Keratinocyte (primary cell): ENCODE measurements at regions not wholly inside any gene's neighbourhood (a gene's known extent, or its start where the extent isn't known, plus 50 kb on each side); places are given as distances from the start of the nearest gene placed in this dataset.

Experiments used
- DNase-seq: peaks from one replicate; pipeline ENCODE4 v3.0.0-alpha.2; 2011; ENCODE audit warnings: low read depth, missing footprints, low spot score
- FAIRE-seq: peaks from 2 replicates; lab custom pipeline; 2011; peaks lifted over from hg19 to GRCh38; lab: Jason Lieb, UNC
- H2AFZ ChIP-seq: 2 replicates; pipeline ENCODE4 v1.6.0; 2012; ENCODE audit warnings: low read length, control low read depth, inconsistent platforms; ENCODE audit not compliant: control insufficient read depth
- H3K27ac ChIP-seq: 2 replicates; pipeline ENCODE4 v1.5.1; 2011; ENCODE audit warnings: low read length; ENCODE audit not compliant: control insufficient read depth, insufficient read depth
- H3K27me3 ChIP-seq: 3 replicates; pipeline ENCODE4 v1.6.0; 2011; ENCODE audit warnings: low read length; ENCODE audit not compliant: control insufficient read depth, insufficient read depth; ENCODE audit errors: extremely low read depth
- H3K36me3 ChIP-seq, 2 experiments: 2 replicates in 1 of 2; 3 replicates in 1 of 2; pipeline ENCODE4 v1.5.1; 2011; ENCODE audit warnings: low read length in 2 of 2, mild to moderate bottlenecking in 1 of 2; ENCODE audit not compliant: control insufficient read depth in 2 of 2, insufficient read depth in 2 of 2; ENCODE audit errors: extremely low read depth in 1 of 2
- H3K4me1 ChIP-seq: 3 replicates; pipeline ENCODE4 v1.5.1; 2011; ENCODE audit warnings: low read length; ENCODE audit not compliant: control insufficient read depth, insufficient read depth; ENCODE audit errors: extremely low read depth
- H3K4me2 ChIP-seq: 3 replicates; pipeline ENCODE4 v1.6.0; 2011; ENCODE audit warnings: low read depth, low read length; ENCODE audit not compliant: control insufficient read depth, insufficient read depth; ENCODE audit errors: extremely low read depth
- H3K4me3 ChIP-seq, 3 experiments: fragments of 200-600 bp in 1 of 3; sonication (generic) in 1 of 3; 2 replicates in 2 of 3; 3 replicates in 1 of 3; pipeline ENCODE4 v1.5.1; 2011 to 2016; ENCODE audit warnings: low read length in 3 of 3, mild to moderate bottlenecking in 3 of 3, control low read depth in 2 of 3, inconsistent platforms in 1 of 3, low read depth in 1 of 3, mixed read lengths in 1 of 3, mixed run types in 1 of 3, moderate library complexity in 1 of 3; ENCODE audit not compliant: control insufficient read depth in 2 of 3, insufficient read depth in 2 of 3; ENCODE audit errors: extremely low read depth in 1 of 3
- H3K79me2 ChIP-seq: 2 replicates; pipeline ENCODE4 v1.6.0; 2012; ENCODE audit warnings: low read length; ENCODE audit not compliant: control insufficient read depth, insufficient read depth
- H3K9ac ChIP-seq: 3 replicates; pipeline ENCODE4 v1.6.0; 2011; ENCODE audit warnings: low read length; ENCODE audit not compliant: control insufficient read depth, insufficient read depth; ENCODE audit errors: extremely low read depth
- H3K9me1 ChIP-seq: 3 replicates; pipeline ENCODE4 v1.6.0; 2011; ENCODE audit warnings: low read length; ENCODE audit not compliant: control insufficient read depth, insufficient read depth; ENCODE audit errors: extremely low read depth
- H3K9me3 ChIP-seq: 2 replicates; pipeline ENCODE4 v1.5.1; 2012; ENCODE audit warnings: low read depth, low read length; ENCODE audit not compliant: control insufficient read depth
- H4K20me1 ChIP-seq: 3 replicates; pipeline ENCODE4 v1.6.0; 2011; ENCODE audit warnings: low read length; ENCODE audit not compliant: control insufficient read depth, insufficient read depth; ENCODE audit errors: extremely low read depth
- CTCF ChIP-seq, 3 experiments: IDR thresholded peaks in 1 of 3; conservative IDR thresholded peaks in 1 of 3; optimal IDR thresholded peaks in 1 of 3; 2 replicates in 2 of 3; 3 replicates in 1 of 3; pipeline versions ENCODE3 to v1.5.1; 2011; ENCODE audit warnings: low read length in 3 of 3, mild to moderate bottlenecking in 3 of 3, moderate library complexity in 2 of 3, control low read depth in 1 of 3, inconsistent platforms in 1 of 3; ENCODE audit not compliant: insufficient read depth in 2 of 3; ENCODE audit errors: extremely low read depth in 1 of 3
- EZH2 ChIP-seq: IDR thresholded peaks from one replicate; pipeline ENCODE4 v1.6.1; 2012; ENCODE audit warnings: inconsistent platforms, mild to moderate bottlenecking, low read length, moderate library complexity
- dilution Hi-C: fragments of 300-500 bp; cut with MboI; formaldehyde crosslinking; loops from one replicate; pipeline ENCODE4 v1.7.0; 2020; ENCODE audit warnings: low sequenced_read_pairs; ENCODE audit not compliant: extremely low pct_ligation_motif_present

- Histone ChIP-seq H3K4me3 (no peak overlapping the region), H3K4me2 (no peak overlapping the region), H3K9ac (no peak overlapping the region), H3K9me3 (peaks cover 15% of the 10 kb centered on the region), H3K27ac (no peak overlapping the region), H3K9me1 (no peaks in the 10 kb centered on the region), H3K4me1 (no peaks in the 10 kb centered on the region), H3K79me2 (no peaks in the 10 kb centered on the region), H2AFZ (no peak overlapping the region), H4K20me1 (no peaks in the 10 kb centered on the region), H3K36me3 (no peaks in the 10 kb centered on the region), H3K27me3 (no peaks in the 10 kb centered on the region)
- FAIRE-seq (no peak), DNase-seq (no peak)
- TF ChIP-seq CTCF (optimal IDR thresholded peaks at IDR 0.05 in 1 of 3, IDR thresholded peaks at IDR 0.05 in 1 of 3, conservative IDR thresholded peaks at IDR 0.05 in 1 of 3; ENCODE audit: extremely low read depth in 1 of 3, insufficient read depth in 2 of 3, low read length in 3 of 3) = no peak
- TF ChIP-seq EZH2 = no peak
- dilution Hi-C loops = no loop called here
These were observed 1386.2 kb downstream of the BRD1 start for GRCh38 chr22:48441553-48441850.

- dilution Hi-C loops = no loop called here
- no peaks in the 10 kb centered on the region for H3K27me3 ChIP-seq
These were observed 1386.8 kb downstream of the BRD1 start for GRCh38 chr22:48440673-48441552.

More at GRCh38 chr22:48440673-48441552, 1386.8 kb downstream of the BRD1 start:
- no peak overlapping the region for H3K9ac ChIP-seq
- H3K4me1 ChIP-seq = no peaks in the 10 kb centered on the region
- H2AFZ ChIP-seq = no peak overlapping the region
- no peaks in the 10 kb centered on the region for H4K20me1 ChIP-seq
- H3K9me1 ChIP-seq = no peaks in the 10 kb centered on the region
- no peaks in the 10 kb centered on the region for H3K36me3 ChIP-seq
- DNase-seq (no peak), FAIRE-seq (no peak)
- peaks cover 18% of the 10 kb centered on the region for H3K9me3 ChIP-seq
- no peak overlapping the region for H3K27ac ChIP-seq
- no peaks in the 10 kb centered on the region for H3K79me2 ChIP-seq
- TF ChIP-seq EZH2 = no peak
- no peak for TF ChIP-seq CTCF (optimal IDR thresholded peaks at IDR 0.05 in 1 of 3, IDR thresholded peaks at IDR 0.05 in 1 of 3, conservative IDR thresholded peaks at IDR 0.05 in 1 of 3; ENCODE audit: extremely low read depth in 1 of 3, insufficient read depth in 2 of 3, low read length in 3 of 3)
- no peak overlapping the region for H3K4me3 ChIP-seq
- no peak overlapping the region for H3K4me2 ChIP-seq
